ENCODE measurements at regions not wholly inside any gene's neighbourhood (a gene's known extent, or its start where the extent isn't known, plus 50 kb on each side); places are given as distances from the start of the nearest gene placed in this dataset.

- no peak for DNase-seq
These were observed 106.9 kb downstream of the SMIM20 start for GRCh38 chr4:26020881-26021280.

- DNase-seq, result no peak
These were observed 107.7 kb downstream of the SMIM20 start for GRCh38 chr4:26021417-26022345.

DNA sequence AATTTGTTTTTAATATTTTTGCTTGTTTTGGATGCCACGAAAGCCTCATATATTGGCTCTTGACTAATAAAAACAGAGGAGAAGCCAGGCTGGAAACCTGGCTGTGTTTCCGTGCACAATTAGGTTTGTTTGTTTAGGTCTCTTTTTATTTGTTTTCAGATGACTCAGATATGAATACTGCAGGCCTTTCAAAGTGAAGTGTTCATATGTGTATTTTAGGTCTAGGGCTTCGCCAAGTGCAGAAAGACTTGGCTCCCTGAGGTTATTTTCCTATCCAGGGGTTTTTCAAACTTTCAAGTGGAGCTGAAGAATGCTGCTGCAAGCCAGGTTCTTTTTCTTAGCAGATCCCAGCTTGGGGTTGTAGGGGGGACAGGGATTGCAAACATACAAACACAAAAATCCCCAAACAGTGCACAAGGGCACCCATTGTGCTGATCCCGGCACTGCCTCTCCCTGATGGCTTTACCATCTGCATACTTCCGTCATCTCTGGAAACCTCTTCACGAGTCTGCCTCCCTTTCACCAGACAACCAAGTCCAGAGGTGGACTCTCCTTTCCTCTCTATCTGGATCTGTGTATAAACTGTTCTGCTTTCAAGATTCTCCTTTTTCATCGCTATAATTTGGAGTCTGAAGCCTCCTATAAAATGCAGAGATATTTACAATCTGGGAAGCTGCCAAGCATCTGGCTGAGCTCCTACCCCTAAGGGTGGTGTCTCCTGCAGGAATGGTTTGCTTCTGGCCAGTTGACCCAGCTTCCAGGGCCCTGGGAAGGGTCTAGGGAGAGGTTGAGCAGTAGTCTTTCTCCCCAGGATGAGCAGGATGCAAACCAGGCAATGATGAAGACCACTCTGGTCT, 108.6 kb downstream of the SMIM20 start:
- no peak for DNase-seq

GRCh38 chr4:26023203-26023972, 109.4 kb downstream of the SMIM20 start:
- DNase-seq, result no peak

DNA sequence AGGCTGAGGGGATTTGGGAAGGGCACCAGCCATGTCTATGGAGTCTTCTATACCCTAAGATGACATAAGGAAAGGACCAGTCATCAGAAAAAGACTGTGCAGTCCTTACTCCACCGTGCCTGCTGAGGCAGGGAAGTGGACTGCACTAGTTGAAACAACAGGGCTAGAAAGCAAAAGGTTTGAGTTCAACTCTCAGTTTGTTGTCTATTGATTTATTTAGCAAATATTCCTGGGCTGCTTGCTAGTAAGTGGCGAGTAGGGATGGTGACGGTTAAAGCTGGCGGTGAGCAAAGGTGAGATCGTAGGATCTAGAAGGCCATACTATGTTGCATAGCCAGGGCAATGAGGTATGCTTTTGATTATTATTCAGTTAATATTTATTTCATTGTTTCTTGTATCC, 110.1 kb downstream of the SMIM20 start:
- no peak for DNase-seq

GRCh38 chr4:26028133-26028792, 114.2 kb downstream of the SMIM20 start:
- no peak for DNase-seq

- DNase-seq, result peak; percentile 83 to 85
These were observed 115.0 kb downstream of the SMIM20 start for GRCh38 chr4:26028793-26029567.

DNA sequence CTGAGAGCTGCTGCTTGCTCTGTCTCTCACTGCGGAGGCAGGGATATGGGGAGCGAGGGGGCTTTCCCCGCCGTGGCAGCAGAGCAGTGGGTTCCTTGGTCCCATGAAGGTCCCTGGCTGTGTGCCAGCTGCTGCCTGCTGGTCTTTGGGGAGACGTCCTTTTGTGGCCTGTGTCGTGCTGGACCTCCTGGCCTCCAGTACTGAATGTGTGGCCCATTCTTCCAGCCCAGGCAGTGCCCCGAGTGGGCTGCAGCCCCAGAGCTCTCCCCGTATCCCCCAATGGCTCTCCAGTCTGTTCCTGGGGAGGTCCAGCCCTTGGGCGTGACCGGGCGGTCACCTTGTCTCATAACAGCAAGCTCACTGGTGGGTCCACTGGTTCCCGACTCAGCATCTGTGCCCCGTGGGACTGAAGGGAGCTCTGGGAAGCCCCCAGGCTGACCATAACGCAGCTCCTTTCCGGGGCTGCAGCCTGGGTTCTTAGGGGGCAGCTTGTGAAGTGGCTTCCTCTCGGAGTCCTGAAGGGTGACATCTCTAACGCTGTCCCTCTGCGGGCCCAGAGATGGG, 115.6 kb downstream of the SMIM20 start:
- DNase-seq, result peak in 1 of 2 donors; percentile 14

DNA sequence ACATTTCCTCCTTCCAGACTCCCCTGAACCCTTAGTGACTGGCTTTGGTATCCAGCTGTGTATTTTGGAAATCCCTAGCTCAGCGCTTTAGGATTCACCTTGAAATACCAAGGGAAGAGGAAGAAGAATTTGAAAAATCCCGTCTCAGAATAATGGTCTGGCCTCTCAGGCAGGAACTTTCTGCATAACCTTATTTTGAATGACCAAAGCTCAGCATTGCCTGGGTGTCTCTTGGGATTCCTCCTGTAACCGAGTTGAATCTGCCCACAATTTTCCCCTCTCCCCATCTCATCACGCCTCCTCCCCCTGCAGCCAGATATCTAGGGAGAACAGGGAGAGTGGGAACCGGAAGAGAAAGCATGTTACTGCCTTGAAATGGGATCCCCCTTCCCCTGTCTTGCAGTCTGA, 116.2 kb downstream of the SMIM20 start:
- no peak for DNase-seq

DNA sequence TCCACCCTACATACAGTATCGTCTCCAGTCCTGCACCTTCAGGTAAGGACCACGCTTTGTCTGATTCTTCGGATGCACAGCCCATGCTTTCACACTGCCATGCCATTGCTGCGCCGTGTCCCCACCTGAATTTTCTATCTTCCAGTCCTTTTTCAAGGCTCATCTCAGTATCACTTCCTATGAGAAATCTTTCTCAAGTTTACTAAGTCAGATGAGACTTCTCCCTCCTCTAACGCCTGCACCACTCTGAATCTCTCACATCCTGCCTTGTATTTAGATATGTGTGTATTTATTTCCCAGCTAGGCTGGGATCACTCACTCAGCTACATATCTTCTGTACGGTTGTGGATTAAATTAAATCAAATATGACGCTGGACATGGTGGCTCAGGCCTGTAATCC, 116.8 kb downstream of the SMIM20 start:
- no peak for DNase-seq

DNA sequence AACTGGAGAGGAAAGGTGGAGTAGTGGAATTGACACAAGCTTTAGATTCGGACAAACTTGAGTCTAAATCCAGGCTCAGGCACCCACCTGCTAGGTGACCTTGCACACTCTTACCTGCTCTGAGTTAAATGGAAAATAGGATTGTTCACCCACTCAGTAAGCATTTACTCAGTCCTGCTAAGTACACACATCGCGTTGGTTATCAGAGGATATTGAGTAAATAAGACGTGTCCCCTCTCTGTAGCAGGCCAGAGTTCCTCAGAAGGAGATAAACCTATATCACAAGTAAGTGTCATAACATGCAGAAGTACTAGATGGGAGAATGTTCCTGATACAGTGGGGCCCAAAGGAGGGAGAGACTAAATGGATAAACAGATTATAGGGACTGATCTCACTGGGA, 117.7 kb downstream of the SMIM20 start:
- DNase-seq, result no peak

GRCh38 chr4:26032142-26032541, 118.1 kb downstream of the SMIM20 start:
- no peak for DNase-seq

DNA sequence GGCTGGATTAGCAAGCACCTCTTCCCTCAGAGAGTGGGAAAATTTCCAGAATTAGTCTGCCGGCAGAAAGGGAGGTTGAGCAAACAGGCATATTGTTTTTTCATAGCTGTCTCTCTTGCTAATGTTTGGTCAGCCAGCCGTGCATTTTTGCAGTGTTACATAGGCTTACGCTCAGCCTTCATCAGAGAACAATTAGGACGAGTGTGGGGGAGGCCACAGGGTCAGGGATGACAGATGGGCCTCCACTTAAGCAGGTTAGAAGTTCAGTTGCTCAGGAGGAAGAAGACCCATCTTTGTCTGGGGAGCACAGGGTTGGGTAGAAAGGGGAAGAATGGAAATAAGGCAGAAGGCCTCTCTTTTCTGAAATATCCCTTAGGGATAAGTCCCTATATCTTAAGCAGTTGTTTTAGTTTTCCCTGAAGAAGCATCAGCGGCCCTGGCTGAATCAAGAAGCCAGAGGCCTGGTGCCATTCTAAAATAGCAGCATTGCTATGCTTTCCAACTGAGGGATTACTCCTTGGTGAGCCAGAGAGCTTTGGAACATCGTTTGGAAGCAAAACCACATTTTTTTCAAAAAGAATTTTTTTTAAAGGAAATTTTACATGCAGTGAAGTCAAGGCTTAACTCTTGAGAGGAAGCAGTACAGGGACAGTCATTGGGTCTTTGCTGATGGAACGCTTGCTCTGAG, 118.8 kb downstream of the SMIM20 start:
- no peak for DNase-seq

GRCh38 chr4:26033389-26033788, 119.4 kb downstream of the SMIM20 start:
- DNase-seq, result no peak

- DNase-seq, result no peak
These were observed 120.8 kb downstream of the SMIM20 start for GRCh38 chr4:26034849-26035248.

DNA sequence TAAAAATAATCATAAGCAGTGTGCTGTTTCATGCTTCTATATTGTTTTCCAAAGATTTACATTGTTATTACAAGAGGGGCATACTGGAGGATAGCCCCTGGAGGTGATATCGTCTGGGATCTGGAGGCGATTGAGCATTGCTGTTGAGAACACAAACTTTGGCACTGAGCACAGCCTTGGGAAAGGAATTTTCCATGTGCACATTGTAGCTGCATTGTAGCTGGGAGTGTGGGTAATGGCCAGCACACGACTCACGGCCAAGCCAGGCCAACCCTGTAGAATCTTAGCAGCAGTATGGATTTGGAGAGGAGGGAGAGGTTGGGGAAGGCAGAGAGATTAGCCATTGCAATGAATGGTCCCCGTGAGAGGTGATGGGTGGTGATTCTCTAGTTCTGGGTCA, 121.9 kb downstream of the SMIM20 start:
- no peak for DNase-seq

DNA sequence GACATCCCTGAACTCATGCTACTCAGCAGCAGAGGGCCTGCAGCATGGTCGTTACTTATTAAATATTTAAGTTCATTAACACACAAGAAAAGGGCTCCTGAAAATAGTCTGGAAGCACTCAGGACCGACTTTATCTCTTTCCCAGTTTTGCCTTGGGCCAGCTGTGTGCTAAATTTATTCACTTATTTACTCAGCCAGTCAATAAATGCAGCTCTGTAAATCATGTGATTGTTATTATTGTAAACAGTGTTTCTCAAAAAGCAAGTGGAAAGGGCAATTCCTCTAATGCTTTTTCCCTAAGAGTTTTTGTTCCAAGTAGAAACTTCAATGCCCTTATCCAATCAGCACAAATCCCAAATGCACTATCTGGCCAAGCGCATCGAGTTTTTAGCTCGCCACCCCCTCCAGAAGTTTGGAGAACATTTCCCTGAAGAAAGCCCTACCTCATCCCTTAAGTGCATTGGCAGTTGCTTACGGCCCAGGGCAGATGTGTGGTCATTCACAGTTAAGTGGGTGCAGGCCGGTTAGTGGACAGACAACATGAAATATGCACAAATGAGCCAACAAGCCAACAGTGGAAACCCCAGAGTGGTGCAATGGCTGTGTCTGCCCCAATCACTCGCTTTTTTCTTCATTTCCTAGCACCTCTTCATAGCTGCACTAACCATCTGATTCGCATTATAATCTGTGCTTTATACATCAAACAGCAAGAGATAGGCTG, 125.8 kb downstream of the SMIM20 start:
- DNase-seq, result no peak

DNA sequence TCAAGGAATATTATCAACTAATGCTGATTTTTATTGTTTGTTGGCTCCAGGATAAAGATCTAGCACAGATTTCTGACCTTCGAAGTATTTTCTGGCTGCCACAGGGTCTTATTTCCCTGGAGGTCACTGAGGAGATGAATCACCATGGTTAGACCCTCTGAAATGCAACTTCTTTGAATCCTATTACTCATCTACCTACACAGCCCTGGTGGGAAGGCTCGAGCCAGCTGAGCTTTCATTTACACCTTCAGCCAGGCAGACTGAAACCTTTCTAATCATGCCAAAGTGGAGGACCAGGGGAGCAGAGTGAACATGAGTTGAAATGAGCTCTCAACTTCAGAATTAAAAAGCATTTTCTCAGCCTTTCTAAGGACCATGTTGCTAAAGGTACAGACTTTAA, 130.5 kb downstream of the SMIM20 start:
- DNase-seq, result no peak

DNA sequence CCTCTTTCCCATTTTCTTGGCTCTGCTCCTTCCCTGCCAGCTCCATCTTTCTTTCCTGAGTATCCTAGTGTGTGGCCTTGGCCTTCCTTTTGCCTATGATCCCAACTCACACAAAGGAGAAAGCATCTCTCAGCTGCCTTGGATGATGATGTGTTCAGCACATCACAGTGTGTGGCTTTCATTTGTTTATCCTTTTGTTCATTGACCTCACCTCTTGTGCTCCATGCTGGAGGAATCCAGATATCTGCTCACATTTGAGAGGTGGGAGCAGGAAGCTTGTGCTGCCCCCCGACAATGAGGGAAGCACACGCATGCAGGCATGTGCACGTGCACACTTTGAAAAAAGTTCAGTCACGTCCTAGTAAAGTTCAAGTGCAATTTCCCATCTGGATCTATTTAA, 131.0 kb downstream of the SMIM20 start:
- DNase-seq, result no peak

DNA sequence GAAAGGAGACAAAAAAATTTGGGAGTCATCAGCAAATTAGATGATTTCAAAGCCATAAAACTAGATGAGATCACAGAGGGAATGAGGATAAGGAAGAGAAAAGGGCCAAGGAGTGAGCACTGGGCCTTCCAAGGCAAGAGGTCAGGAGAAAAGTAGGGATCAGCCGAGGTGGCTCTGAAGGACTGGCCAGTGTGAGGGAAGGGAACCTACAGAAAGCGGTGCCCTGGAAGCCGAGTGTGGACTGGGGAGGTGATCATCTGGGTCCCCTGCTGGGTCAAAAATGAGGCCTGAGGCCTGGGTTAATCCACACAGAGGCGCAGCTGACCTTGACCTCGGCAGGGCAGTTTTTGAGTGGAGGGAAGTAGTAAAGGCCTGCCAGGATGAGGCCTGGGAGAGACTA, 133.8 kb downstream of the SMIM20 start:
- no peak for DNase-seq
